Activated CD4-positive, alpha-beta T cell treated with anti-CD3 and anti-CD28 coated beads, Interleukin-10, Interleukin-2, amounts not matched to agents 100 ng/mL and 50 ng/mL, durations not matched to agents 16 hours and 8 hours (primary cell): ENCODE measurements at regions not wholly inside any gene's neighbourhood (a gene's known extent, or its start where the extent isn't known, plus 50 kb on each side); places are given as distances from the start of the nearest gene placed in this dataset.
"Not testable (repeated sequence)": the region's sequence is repeated elsewhere in the genome, so short reads cannot be mapped to it uniquely, and the experiment has no call there.

ENCODE experiments used
- DNase-seq: peaks from one replicate; pipeline ENCODE4 v3.0.0-alpha.2; 2020

GRCh38 chr2:84129018-84129417, 330.1 kb downstream of the SUCLG1 start:
- no peak for DNase-seq

GRCh38 chr2:84127812-84128211, 331.3 kb downstream of the SUCLG1 start:
- DNase-seq = not testable (repeated sequence)

- no peak for DNase-seq
These were observed 332.6 kb downstream of the SUCLG1 start for GRCh38 chr2:84126530-84126929.

GRCh38 chr2:84126084-84126483, 333.0 kb downstream of the SUCLG1 start:
- no peak for DNase-seq

- no peak for DNase-seq
These were observed 342.9 kb downstream of the SUCLG1 start for GRCh38 chr2:84116143-84116542.

- DNase-seq = peak; percentile 22
These were observed 343.8 kb downstream of the SUCLG1 start for GRCh38 chr2:84115173-84115857.

- DNase-seq = not testable (repeated sequence)
These were observed 355.1 kb downstream of the SUCLG1 start for GRCh38 chr2:84103816-84104527.

- DNase-seq = no peak
These were observed 356.8 kb downstream of the SUCLG1 start for GRCh38 chr2:84102274-84102673.

- DNase-seq = no peak
These were observed 370.4 kb downstream of the SUCLG1 start for GRCh38 chr2:84088656-84089055.

GRCh38 chr2:84085562-84085961, 373.5 kb downstream of the SUCLG1 start:
- no peak for DNase-seq

GRCh38 chr2:84084856-84085255, 374.2 kb downstream of the SUCLG1 start:
- no peak for DNase-seq

GRCh38 chr2:84083984-84084383, 375.1 kb downstream of the SUCLG1 start:
- no peak for DNase-seq

GRCh38 chr2:84078471-84078870, 380.6 kb downstream of the SUCLG1 start:
- DNase-seq = no peak

- DNase-seq = peak; percentile 34
These were observed 381.6 kb downstream of the SUCLG1 start for GRCh38 chr2:84077496-84077895.

GRCh38 chr2:84071050-84071449, 388.0 kb downstream of the SUCLG1 start:
- DNase-seq = no peak

GRCh38 chr2:84065857-84066256, 393.2 kb downstream of the SUCLG1 start:
- DNase-seq = no peak

GRCh38 chr2:84057917-84058560, 401.0 kb downstream of the SUCLG1 start:
- no peak for DNase-seq

GRCh38 chr2:84055816-84056215, 403.3 kb downstream of the SUCLG1 start:
- DNase-seq = no peak

- not testable (repeated sequence) for DNase-seq
These were observed 404.5 kb downstream of the SUCLG1 start for GRCh38 chr2:84054577-84054976.

GRCh38 chr2:84052913-84053312, 406.2 kb downstream of the SUCLG1 start:
- DNase-seq = no peak

GRCh38 chr2:84052043-84052442, 407.0 kb downstream of the SUCLG1 start:
- no peak for DNase-seq

GRCh38 chr2:84048964-84049363, 410.1 kb downstream of the SUCLG1 start:
- DNase-seq = no peak

GRCh38 chr2:84041506-84041905, 417.6 kb downstream of the SUCLG1 start:
- DNase-seq = no peak

GRCh38 chr2:84040281-84040680, 418.8 kb downstream of the SUCLG1 start:
- no peak for DNase-seq
